ENCODE measurements at regions not wholly inside any gene's neighbourhood (a gene's known extent, or its start where the extent isn't known, plus 50 kb on each side); places are given as distances from the start of the nearest gene placed in this dataset.

DNA sequence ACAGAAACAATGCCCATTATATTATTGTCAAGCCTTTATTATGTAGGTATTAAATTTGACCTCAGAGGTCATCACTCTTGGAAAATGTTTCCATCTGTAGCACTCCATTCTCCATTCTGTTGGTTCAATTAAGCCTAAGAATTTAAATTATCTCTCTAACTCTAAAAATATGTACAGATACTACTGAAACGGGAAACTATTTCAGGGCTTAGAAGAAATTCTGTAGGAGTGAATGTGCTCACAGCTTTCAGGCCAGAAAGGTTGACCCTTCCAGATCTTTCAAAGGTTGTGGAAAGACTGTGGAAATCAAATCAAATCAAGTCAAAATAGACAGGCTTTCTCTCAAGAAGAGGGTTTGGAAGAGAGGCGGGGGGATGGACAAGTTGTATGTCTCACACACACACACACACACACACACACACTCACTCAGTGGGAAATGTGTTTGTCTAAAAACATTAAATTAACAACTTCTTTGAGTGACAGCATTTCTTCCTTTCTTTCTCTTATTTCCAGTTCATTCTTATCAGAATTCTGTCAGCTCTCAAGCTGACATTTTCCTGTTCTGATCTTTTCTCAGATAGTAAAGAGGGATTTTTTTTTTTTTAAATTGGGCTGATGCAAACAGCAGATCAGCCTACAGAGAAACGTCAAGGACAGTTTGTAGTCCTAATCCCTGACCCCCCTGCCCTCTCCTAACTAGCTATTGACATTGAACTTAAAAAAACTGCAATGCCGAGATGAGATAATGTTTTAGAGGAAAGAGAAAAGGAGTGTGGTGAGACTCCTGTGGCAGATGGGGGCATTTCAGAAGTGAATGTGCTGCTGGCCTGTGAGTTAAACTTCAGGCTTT lies 139.0 kb upstream of the ZFHX3 start:
- in situ Hi-C loops (cut with HindIII; ENCODE audit: low sequenced_read_pairs): no loop called here

DNA sequence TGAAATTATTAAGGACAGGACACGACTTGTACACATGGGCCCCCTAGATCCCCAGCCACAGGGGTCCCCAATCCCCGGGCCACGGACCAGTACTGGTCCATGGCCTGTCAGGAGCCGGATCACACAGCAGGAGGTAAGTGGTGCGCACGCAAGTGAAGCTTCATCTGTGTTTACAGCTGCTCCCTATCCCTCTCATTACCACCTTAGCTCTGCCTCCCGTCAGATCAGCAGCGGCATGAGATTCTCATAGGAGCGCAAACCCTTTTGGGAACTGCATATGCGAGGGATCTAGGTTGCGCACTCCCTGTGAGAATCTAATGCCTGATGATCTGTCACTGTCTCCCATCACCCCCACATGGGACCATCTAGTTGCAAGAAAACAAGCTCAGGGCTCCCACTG lies 137.8 kb upstream of the ZFHX3 start:
- in situ Hi-C loops (cut with HindIII; ENCODE audit: low sequenced_read_pairs): no loop called here

DNA sequence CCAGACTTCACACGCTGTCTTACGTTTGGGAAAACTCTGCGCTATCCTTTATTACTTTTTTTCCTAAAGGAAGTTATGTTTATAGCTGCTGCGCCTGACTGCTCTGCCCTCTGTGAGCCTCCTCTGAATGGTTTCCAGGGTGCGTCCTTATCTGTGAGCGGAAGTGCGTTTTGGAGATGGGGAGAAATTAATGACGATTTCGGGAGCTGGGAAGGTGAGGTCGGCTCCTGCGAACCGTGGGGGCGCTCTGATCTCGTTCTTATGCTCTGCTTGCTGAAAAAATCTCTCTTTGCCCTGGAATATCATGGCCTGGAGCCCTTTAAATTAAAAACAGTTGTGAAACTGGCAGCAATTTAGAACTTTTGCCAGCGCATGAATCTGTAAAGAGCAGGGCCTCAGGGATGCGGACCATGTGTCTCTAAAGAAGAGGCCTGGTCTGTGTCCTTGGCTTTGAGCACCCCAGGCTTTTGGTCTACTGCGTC lies 135.7 kb upstream of the ZFHX3 start:
- in situ Hi-C loops (cut with HindIII; ENCODE audit: low sequenced_read_pairs): no loop called here

DNA sequence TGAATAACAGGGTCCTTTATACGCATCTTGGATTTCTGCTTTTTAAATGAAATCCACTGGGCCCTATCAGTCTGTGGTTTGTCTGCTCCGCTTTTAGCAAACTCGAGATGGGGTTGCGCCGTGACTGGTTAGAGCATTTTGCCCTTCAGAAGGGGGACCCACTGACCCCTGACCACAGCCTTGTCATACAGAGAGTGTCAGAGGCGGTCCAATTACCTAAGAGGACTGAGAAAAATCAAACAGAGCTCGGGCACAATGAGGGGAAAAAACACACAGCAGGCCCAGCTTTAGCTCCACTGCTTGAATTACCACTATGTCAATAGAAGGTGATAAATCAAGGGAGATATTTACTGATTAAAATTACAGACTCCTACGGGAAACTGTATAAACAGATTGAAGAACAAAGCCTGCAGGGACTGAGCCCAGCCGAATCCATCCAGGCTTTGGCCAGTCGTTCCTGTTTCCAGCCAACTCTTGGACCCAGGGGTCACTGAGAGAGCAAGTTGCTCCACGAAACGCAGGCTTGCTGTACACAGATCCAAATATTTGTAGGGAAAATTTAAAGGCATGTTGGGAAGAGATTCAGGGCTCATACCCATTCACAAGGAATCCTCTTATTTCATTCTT lies 131.9 kb upstream of the ZFHX3 start:
- in situ Hi-C loops (cut with HindIII; ENCODE audit: low sequenced_read_pairs): no loop called here

DNA sequence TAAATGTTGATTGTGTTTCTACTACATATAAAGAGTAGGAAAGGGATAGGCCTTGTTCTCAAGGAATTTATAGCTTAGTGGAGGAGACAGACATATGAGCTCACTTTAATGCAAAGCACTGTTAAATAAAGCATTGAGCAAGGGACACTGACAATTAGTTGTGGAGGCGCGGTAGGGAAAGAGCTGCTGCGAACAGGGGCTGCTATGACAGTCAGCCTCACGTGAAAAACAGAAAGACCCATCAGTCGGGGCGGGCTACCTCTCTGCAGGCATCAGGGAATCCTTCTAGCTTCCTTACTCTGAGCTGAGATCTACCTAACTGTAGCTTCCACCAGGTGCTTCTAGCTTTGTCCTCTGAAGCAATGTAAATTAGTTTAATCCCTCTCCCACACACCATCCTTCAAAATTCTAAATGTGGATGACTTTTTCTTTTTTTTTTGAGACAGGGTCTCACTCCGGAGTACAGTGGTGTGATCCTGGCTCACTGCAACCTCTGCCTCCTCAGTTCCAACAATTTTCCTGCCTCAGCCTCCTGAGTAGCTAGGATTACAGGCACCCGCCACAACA lies 129.9 kb upstream of the ZFHX3 start:
- in situ Hi-C loops (cut with HindIII; ENCODE audit: low sequenced_read_pairs): no loop called here

DNA sequence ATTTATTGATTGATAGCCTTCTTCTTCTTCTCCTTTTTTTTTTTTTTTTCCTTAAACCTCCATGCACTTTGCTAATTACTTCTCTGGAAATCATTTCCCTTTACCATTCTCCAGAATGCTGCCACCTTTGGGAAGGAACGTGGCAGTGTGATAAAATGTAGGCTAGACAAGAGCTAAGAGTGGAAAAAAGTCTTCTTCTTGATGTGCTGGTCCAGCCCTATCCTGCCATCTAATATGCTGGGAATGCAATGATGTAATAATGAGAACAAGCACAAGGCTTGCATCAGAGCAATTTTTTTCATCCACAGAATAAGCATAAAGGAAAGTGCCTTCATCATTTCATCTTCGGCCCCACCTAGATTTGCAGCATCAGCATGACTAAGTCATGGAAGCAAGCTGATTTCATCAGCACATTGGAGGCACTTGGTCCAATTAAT lies 128.7 kb upstream of the ZFHX3 start:
- in situ Hi-C loops (cut with HindIII; ENCODE audit: low sequenced_read_pairs): no loop called here

DNA sequence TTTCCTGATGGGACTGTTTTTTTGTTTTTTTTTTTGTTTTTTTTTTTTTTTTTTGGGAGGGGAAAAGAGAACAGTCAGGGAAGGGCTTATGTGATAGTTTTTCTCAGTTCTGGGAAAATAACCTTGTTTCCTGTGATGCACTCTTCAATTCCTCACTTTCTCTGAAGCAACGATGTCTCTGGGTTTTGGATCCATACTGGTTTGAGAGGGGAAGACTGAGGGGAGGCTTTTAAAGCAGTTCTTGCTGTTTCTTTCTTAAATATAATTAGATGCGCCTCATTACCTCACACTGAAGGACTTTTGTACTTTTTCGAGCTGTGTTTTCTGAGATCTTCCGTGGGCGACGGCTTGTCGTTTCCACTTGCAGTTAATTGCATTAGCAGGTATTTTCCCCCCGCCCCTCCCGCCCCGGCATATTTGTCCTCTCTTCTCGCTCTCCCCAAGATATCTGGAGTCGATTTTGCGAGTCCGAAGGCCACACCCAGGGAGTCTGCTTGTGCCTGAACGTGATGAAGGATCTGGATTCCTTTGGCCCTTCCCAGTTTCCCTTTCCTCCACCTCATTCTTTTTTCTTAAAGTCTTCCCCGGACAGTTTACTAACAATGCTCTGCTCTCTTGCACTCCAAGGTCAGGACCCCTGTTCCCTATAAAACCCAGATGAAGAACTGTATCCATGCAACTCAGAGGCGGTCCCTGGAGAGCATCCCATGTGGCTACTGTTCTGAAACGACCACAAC lies 125.2 kb upstream of the ZFHX3 start:
- in situ Hi-C loops (cut with HindIII; ENCODE audit: low sequenced_read_pairs): no loop called here

DNA sequence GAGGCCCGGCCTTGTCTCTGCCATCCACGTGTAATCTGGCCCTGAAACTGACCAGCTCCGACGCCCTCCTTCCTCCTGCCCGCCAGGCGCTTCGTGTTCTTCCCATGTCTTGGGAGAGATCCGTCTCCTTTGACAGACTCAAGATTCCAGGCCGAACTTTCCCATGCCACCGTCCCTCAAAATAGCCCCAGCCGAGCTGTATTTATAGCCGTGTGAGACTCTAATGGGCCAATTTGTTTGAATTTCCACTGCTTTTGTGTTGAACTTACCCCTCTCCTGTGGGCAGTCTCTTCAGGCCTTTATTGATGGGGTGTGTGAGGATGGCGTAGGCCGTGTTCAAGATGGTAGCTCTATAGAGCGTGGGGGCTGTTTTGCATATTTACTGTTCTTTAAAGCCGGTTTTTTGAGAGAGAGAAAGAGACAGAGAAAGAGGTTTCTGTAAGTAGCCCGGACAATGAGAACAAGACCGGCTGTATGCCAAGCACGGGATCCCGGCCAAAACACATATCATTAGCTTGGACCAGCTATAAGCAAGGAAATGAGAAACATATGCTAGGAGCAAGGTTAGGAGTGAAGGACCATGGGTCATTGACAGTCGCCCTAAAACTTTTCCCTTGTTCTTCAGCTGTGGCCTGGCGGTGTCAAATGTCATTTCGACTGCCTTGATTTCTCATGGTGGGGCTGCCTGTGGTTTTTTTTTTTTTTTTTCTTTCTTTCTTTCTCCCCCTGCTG lies 124.5 kb upstream of the ZFHX3 start:
- in situ Hi-C loops (cut with HindIII; ENCODE audit: low sequenced_read_pairs): no loop called here

DNA sequence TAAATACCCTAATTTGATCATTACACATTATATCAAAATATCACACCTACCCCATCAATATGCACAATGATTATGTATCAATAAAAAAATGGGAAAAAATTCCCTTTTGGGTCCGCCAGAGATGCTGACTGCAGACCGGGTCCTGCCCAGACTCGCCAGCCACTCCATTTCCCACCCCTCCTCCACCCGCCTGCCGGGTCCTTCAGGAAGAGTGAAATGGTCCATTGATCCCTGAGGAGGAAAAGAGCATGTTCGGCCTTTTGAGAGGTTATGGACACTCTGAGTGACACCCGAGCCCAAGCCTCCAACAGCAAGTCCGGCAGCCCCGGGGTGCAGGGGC lies 123.9 kb upstream of the ZFHX3 start:
- in situ Hi-C loops (cut with HindIII; ENCODE audit: low sequenced_read_pairs): no loop called here

DNA sequence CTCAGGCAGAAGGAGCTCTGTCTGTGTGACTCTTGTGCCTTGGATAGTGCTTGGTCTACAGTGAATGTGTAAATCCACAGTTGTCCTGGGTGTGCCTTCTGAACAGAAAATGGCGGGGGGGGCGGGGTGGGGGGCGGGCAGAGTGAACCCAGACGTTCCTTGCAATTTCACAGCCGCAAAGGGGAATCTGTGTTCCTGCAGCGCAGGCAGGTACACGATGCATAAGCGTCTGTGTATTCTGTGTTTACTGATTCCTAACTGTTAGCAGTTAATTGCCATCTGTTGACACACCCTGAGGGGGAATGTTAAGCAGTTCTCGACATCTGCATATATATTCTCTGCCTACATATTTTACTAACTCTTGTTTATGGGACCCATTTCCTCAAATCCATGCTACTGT lies 123.5 kb upstream of the ZFHX3 start:
- in situ Hi-C loops (cut with HindIII; ENCODE audit: low sequenced_read_pairs): no loop called here

DNA sequence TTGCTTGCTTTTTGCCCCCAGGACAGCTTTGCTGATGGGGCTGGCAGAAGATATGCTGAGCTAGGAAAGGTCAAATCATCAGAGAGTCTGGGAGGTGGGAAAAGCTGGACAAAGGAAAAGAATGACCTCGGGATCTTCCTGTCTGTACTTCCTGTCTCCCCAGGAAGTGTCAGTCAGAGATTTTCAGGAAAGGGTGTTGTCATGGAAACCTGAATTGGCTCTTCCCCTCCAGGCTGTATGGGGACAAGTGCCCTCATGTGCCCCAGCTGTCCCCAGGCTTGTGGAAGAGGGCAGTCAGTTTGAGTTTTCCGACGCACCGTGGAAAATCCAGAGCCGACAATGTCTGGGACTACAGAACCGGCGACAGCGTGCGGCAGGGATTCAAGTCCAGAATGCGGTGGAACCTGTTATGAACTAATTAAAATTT lies 122.7 kb upstream of the ZFHX3 start:
- in situ Hi-C loops (cut with HindIII; ENCODE audit: low sequenced_read_pairs): no loop called here

DNA sequence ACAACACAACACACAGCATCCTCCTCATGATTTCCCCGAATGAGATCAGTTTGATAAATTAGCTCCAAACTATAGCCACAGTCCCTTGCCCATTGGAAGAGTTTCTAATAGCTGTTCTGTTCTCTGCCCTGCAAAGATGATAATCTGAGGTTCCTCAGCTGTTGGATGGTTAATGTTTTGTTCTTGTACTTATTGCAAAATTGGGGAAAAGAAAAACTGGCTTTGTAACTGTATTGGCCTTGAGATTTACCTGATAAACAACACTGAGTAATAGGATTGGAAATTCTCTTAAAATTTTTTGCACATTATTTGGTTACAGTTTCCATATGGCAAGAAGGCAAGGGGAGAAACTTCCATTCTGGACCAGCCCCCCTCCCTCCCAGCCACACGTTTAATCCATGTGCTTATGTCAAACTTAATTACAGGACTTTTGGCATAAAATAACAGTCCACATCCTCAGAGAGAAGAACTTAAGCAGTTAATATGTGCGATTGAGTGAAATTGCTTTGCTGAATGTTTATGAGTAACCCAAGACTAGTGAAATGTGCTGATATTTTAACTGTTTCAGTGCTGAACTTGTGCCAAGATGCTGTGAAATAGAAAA lies 119.1 kb upstream of the ZFHX3 start:
- in situ Hi-C loops (cut with HindIII; ENCODE audit: low sequenced_read_pairs): no loop called here

DNA sequence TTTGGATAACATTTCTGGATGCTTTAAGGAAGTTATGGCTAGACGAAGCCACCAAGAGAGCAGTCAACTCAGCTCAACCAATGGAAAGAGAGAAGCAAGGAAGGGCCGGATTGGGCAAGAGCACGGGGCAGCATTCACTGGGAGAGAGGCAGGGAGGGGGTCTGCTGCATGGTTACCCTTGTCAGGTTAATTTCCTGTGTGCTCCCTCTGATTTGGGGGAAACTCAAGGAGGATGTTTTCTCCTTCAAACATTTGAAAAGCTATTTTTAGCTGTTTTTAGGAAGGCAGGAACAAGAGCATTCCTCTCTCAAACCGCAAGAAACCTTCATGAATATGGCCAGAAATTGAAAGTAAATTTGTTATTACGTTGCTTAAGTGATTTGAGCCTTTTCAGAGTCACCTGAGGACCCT lies 118.5 kb upstream of the ZFHX3 start:
- in situ Hi-C loops (cut with HindIII; ENCODE audit: low sequenced_read_pairs): no loop called here

DNA sequence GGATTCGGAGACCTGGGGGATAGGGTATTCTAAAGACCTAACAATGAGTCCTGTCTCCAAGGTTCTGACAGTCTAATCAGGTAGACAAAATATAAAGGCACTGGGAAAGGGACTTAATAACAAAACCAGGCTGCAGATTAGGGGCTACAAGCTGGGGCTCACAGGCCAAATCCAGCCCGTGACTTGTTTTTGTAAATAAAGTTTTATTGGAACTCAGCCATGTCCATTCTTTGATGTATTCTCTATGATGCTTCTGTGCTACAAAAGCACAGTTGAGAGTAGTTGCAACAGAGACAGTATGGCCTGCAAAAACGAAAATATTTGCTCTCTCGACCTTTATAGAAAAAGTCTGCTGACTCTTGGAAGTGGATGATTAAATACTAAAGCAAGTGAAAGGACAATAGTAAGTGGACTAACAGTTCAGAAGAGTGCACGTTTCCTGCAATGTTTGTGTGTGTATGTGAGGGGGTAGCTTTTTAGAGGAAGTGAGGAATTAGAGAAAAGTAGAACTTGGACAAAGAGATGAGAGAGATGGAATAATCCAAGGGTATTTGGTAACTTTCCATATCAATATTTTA lies 115.4 kb upstream of the ZFHX3 start:
- in situ Hi-C loops (cut with HindIII; ENCODE audit: low sequenced_read_pairs): no loop called here

DNA sequence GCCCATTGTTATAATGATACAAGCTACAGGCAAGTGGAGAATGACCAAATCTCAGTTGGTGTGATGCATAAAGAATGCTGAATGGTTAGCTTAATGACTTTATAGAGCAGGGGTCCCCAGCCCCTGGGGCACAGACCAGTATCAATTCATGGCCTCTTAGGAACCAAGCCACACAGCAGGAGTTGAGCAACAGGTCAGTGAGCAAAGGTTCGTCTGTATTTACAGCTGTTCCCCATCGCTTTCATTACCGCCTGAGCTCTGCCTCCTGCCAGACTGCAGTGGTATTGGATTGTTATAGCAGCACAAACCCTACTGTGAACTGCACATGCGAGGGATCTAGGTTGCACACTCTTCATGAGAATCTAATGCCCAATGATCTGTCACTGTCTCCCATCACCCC lies 114.0 kb upstream of the ZFHX3 start:
- in situ Hi-C loops (cut with HindIII; ENCODE audit: low sequenced_read_pairs): no loop called here

DNA sequence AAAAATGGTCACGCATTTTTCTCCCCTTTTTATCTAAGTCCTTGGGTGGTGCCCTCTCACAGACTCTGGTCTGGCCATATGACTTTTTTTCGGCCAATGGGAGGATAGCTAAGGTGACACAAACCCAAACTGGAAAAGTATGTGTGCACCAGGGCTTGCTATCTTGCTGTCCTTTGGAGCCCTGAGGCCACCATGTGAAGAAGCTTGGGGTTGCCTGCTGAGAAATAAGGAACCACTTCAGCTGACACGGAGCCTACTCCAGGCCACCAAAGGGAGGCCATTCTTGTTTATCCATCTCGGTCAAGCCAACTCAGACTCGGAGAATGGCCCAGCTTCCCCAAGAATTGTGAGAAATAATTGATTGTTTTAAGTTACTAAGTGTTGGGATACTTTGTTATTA lies 111.4 kb upstream of the ZFHX3 start:
- in situ Hi-C loops (cut with HindIII; ENCODE audit: low sequenced_read_pairs): no loop called here

DNA sequence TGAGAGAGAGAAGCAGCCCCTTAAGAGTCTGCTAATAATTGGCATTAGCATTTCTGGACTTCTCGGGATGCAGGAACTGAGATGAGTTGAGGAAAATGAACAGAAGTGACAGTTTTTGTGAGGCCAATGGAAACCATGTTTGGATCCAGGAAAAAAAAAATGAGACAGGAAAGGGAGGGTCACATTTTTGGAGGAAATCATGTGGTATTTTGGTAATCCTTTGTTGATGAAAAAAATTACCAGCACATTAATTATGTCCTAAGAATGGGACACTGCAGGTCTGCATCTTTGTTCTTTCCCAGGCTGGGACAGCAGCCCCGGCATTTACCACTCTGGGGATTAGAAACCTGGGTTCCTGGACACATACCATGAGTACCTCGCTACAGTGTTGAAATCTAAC lies 109.9 kb upstream of the ZFHX3 start:
- in situ Hi-C loops (cut with HindIII; ENCODE audit: low sequenced_read_pairs): no loop called here

DNA sequence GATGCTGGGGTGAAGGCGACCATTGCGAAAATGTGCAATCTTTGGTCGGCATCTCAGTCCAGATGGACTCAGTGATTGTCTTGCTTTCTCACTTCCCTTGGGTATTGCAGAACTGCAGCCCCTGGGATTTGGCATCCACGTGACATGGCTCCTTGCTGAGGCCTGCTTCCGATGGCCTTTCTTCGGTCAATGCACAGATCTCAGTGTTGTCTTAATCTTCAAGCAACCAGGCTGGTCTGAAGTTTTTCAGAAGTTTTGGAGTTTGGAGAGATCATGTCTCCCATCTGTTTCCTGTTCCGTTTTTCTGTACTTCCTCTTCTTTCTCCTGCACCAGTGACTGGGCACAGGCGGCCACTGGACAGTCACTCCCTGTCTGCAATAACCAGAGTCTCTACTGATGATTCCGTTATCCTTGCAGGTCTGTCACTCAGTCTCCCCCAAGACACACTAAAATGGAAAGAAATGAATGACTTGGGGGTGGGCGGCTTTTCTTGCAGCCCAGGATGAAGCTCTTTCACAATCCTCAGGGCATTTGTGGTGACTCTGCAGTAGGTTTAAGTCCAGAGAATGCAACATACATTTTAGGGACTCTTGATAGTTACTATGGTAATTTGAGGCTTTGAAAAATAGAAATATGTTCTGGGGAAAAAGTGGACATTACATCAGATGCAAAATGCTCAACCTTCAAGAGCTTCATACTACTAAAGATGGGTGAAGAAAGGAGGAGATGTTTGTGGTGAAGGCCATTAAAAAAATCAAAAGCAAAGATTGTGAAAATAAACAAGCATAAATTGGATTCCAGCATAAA lies 106.3 kb upstream of the ZFHX3 start:
- in situ Hi-C loops (cut with HindIII; ENCODE audit: low sequenced_read_pairs): no loop called here

All from DLD1 (cell line).